SHP77 (cell line): ENCODE measurements at regions not wholly inside any gene's neighbourhood (a gene's known extent, or its start where the extent isn't known, plus 50 kb on each side); places are given as distances from the start of the nearest gene placed in this dataset.
"Not testable (repeated sequence)": the region's sequence is repeated elsewhere in the genome, so short reads cannot be mapped to it uniquely, and the experiment has no call there.

ENCODE experiments used
- DNase-seq, 2 experiments: peaks; one replicate each; lab custom pipeline; 2025; lab: John Stamatoyannopoulos, UW

- not testable (repeated sequence) for DNase-seq
Measured at GRCh38 chrX:129084291-129084690, 439.0 kb downstream of the SMARCA1 start.

GRCh38 chrX:129077424-129078170 lies 445.7 kb downstream of the SMARCA1 start:
- DNase-seq = no peak

GRCh38 chrX:129071390-129071789 lies 451.9 kb downstream of the SMARCA1 start:
- no peak for DNase-seq

GRCh38 chrX:129065895-129066294 lies 457.4 kb downstream of the SMARCA1 start:
- no peak for DNase-seq

- DNase-seq = no peak
Measured at GRCh38 chrX:129058405-129058804, 464.9 kb downstream of the SMARCA1 start.

- DNase-seq = no peak
Measured at GRCh38 chrX:129043138-129043537, 480.2 kb downstream of the SMARCA1 start.

- no peak for DNase-seq
Measured at GRCh38 chrX:129041319-129041718, 482.0 kb downstream of the SMARCA1 start.

GRCh38 chrX:129040124-129040523 lies 483.2 kb downstream of the SMARCA1 start:
- no peak for DNase-seq

DNA sequence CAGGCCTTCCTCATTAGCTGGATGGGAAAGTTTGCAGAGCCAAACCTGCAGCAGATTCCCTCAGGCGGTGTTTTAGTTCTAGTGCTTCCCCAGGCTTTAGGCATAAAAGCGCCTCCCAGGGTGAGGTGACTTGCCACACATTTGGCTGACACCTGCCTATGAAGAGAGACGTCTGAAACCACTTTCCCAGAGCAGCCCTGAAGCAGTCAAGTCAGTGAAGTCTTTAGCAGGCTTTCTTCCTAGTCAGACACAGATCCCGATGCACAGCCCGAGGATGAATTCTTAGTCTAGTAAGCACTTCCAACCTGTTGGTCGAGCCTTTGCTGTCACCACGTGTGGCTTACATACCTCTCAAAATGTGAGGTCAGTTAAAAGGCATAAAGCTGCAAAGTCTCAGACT lies 484.1 kb downstream of the SMARCA1 start:
- no peak for DNase-seq

DNA sequence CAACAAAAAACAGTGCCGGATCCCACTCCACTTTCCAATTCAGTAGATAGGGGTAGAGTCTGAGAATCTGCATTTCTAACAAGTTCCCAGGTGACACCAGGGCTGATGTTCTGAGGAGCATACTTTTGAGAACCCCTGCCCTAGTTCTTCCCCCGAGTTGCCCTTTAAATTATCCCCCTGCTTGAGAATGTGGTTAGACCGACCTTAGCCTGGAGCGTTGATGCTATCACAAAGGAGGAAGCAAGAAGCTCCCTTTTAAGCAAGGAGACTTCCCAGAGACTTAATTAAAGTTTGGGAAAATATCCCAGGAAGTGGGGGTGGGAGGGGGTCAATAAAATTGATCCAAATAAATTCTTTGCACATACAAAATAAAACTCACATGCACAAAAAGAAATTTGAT lies 485.9 kb downstream of the SMARCA1 start:
- no peak for DNase-seq

DNA sequence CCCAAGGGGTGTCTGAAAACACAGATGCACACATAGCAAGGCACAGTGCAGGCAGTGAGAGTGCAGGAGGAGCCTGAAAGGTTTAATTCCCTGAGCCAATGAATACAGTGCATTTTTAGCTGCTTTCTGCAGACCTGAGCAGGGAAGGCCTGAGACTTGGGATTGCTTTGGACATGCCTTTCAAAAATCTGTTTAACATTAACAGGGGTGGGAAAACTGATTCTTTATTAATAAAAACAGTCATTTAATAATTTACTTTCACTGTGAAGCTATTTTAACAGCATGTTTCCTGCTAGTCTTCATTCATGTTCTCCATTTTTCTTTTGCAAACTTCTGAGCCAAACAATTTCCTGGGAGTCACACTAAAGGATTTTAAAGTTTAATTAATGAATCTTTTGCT lies 488.1 kb downstream of the SMARCA1 start:
- no peak for DNase-seq

DNA sequence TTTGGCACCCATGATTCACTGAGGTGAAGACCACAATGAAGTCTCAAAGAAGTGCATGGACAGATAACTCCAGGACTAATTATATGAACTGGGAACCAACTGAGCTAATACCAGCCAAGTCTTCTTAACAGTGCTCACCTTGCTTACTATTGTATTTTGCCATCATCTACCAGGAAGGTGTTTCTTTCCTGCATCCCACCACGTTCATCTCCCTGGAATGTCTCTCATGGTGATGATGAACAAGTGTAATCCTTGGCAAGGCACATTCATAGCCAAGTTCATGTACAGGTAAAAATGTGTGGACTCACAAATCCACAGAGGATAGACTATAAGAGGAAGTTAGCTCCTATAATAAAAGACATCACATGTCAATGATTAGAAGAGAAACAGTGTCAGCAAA lies 489.1 kb downstream of the SMARCA1 start:
- DNase-seq = no peak

DNA sequence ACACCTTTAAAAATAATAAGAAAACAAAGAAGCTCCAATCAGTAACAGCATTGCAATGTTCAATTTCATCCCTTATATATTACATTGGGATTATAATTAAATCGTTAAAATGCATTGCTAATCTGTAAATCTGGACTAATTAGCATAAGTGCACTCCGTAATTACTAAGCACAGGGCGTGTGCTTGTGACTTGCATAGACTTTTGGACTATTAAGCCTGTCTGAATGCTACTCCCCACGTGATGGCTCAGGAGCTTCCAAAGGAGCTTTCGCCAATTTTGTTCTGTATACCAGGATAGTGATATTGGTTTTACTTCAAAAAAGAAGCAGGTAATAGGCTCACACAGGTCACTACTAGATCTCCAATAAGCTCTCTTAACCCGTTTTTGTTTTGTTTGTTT lies 497.1 kb downstream of the SMARCA1 start:
- DNase-seq = no peak

- DNase-seq = no peak
Measured at GRCh38 chrX:129025376-129025775, 497.9 kb downstream of the SMARCA1 start.

DNA sequence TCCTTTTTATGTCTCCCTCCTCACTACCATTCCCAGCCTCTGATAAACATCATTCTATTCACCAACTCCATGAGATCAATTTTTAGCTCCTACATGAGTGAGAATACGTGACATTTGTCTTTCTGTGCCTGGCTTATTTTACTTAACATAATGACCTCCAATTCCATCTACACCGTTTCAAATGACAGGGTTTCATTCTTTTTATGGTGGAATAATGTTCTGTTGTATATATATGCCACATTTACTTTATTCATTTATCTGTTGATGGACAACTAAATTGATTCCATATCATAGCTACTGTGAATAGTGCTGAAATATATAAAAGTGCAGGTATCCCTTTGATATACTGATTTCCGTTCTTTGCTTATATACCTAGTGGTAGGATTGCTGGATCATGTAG lies 503.9 kb downstream of the SMARCA1 start:
- DNase-seq = no peak

- DNase-seq = no peak
Measured at GRCh38 chrX:129015381-129015780, 507.9 kb downstream of the SMARCA1 start.

DNA sequence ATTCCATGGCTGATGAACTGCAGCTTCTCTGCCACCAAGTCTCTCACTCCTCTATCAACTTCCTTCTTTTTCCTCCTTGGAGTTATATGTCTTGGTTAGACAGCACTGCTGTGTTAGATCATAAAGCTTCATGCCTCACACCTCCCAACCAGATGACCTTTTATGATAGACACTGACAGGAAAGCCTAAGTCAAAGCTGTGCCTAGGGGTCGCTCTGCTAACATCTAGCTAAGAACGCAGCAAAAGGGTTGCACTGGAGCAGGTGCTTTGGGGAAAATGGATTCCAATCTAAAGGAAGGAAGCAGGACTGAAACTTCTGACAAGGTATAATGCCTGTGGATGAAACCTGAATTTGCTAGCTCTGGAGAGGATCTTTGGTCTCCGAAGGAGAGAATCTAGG lies 509.7 kb downstream of the SMARCA1 start:
- no peak for DNase-seq

- no peak for DNase-seq
Measured at GRCh38 chrX:129007631-129008030, 515.7 kb downstream of the SMARCA1 start.

DNA sequence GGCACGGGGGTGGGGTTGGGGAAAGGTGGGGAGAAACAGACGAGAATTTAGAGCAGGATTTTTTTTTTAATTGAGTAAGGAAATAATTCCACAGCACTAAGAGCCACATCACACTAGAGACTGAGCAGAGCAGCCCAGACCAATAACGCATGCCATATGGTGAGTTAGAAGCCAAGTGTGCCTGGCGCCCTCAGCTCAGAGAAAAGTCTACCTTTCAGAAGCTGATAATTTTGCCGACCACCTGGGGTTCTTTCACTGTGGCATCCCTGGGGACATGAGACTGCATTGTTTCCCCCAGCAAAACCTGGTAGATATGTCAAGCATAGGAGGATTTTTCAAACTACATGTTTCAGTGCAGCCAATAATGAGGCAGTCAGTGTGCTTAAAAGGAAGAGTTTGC lies 516.8 kb downstream of the SMARCA1 start:
- no peak for DNase-seq

- DNase-seq = no peak
Measured at GRCh38 chrX:129000797-129001196, 522.5 kb downstream of the SMARCA1 start.

- DNase-seq = peak; percentile 4 to 12
Measured at GRCh38 chrX:129000018-129000417, 523.3 kb downstream of the SMARCA1 start.

GRCh38 chrX:128992107-128992971 lies 531.0 kb downstream of the SMARCA1 start:
- no peak for DNase-seq

GRCh38 chrX:128975745-128976144 lies 547.5 kb downstream of the SMARCA1 start:
- peak; percentile 2 to 15 for DNase-seq
